PC-3 (cell line): ENCODE measurements at regions not wholly inside any gene's neighbourhood (a gene's known extent, or its start where the extent isn't known, plus 50 kb on each side); places are given as distances from the start of the nearest gene placed in this dataset.

Source experiments
- ATAC-seq: fragments of 200-7000 bp; cut with Tn5 transposase; 2 replicates; pipeline ENCODE4 v1.9.1; 2020; ENCODE audit warnings: mild to moderate bottlenecking, moderate library complexity
- BruUV-seq: library from RNA; stranded (reverse); fragments of 400-500 nt; replicated peaks from 2 replicates; lab custom pipeline; 2021; lab: Mats Ljungman, UMichigan
- CTCF ChIA-PET: fragments of 300-600 bp; sonication (Branson Sonifier 250); formaldehyde crosslinking; loops from one replicate; lab custom pipeline; 2022; ENCODE audit warnings: antibody characterized with exemption; lab: Charles Lee
- POLR2A ChIA-PET: fragments of 300-600 bp; sonication (Branson Sonifier 250); formaldehyde crosslinking; loops from one replicate; lab custom pipeline; 2022; ENCODE audit warnings: antibody characterized with exemption; ENCODE audit not compliant: unreplicated experiment; lab: Charles Lee
- DNase-seq: peaks from one replicate; pipeline ENCODE4 v3.0.0-alpha.2; 2015
- H2AFZ ChIP-seq: fragments of 300-600 bp; sonication (generic); 2 replicates; pipeline ENCODE4 v1.6.0; 2016; ENCODE audit warnings: antibody characterized with exemption, low read length
- H3F3A ChIP-seq: fragments of 300-600 bp; sonication (generic); one replicate; pipeline ENCODE4 v1.6.0; 2017; ENCODE audit warnings: antibody characterized with exemption, low read length, control low read depth, mild to moderate bottlenecking; ENCODE audit not compliant: unreplicated experiment
- H3K27ac ChIP-seq: fragments of 300-600 bp; sonication (generic); 2 replicates; pipeline ENCODE4 v1.5.1; 2016; ENCODE audit warnings: mild to moderate bottlenecking, low read length
- H3K27me3 ChIP-seq: fragments of 300-600 bp; sonication (generic); 2 replicates; pipeline ENCODE4 v1.6.1; 2016; ENCODE audit warnings: low read length, mixed read lengths
- H3K36me3 ChIP-seq: fragments of 300-600 bp; sonication (generic); 2 replicates; pipeline ENCODE4 v1.6.1; 2016; ENCODE audit warnings: low read depth, mixed run types, low read length, mixed read lengths
- H3K4me1 ChIP-seq: fragments of 300-600 bp; sonication (generic); 2 replicates; pipeline ENCODE4 v1.5.1; 2016; ENCODE audit warnings: low read length; ENCODE audit not compliant: insufficient read depth
- H3K4me2 ChIP-seq: fragments of 300-600 bp; sonication (generic); 2 replicates; pipeline ENCODE4 v1.6.0; 2016; ENCODE audit warnings: low read length
- H3K4me3 ChIP-seq: fragments of 300-600 bp; sonication (generic); 2 replicates; pipeline ENCODE4 v1.5.1; 2016; ENCODE audit warnings: mild to moderate bottlenecking, low read length, mixed read lengths
- H3K79me2 ChIP-seq: fragments of 300-600 bp; sonication (generic); 2 replicates; pipeline ENCODE4 v1.6.1; 2017; ENCODE audit warnings: low read length, mixed read lengths
- H3K9ac ChIP-seq: fragments of 300-600 bp; sonication (generic); 2 replicates; pipeline ENCODE4 v1.6.0; 2016; ENCODE audit warnings: mild to moderate bottlenecking, low read length
- H3K9me2 ChIP-seq: fragments of 300-600 bp; sonication (generic); replicated peaks from 2 replicates; pipeline ENCODE4 v1.6.1; 2016; ENCODE audit warnings: mixed run types, low read length, mixed read lengths
- H3K9me3 ChIP-seq: fragments of 300-600 bp; sonication (generic); 2 replicates; pipeline ENCODE4 v1.6.1; 2016; ENCODE audit warnings: low read length, mixed read lengths
- H4K20me1 ChIP-seq: fragments of 300-600 bp; sonication (generic); 2 replicates; pipeline ENCODE4 v1.6.1; 2016; ENCODE audit warnings: low read length, mixed read lengths
- EZH2 ChIP-seq: fragments of 300-600 bp; sonication (generic); IDR thresholded peaks from one replicate; pipeline ENCODE4 v1.6.1; 2017; ENCODE audit warnings: antibody characterized with exemption, mild to moderate bottlenecking, low read length; ENCODE audit not compliant: unreplicated experiment
- EZH2phosphoT487 ChIP-seq: fragments of 300-600 bp; sonication (generic); IDR thresholded peaks from 2 replicates; pipeline ENCODE4 v1.6.1; 2018; ENCODE audit warnings: mild to moderate bottlenecking, antibody characterized with exemption, low read length, borderline replicate concordance
- intact Hi-C: fragments of 100-400 bp; cut with micrococcal nuclease; formaldehyde crosslinking; loops from 2 replicates; pipeline ENCODE4 v1.9.0; 2023
- TF ChIP-seq, protein P1 (sequence below): fragments of 300-600 bp; sonication (generic); conservative IDR thresholded peaks from 2 replicates; pipeline ENCODE4 v1.5.1; 2017; ENCODE audit warnings: antibody characterized with exemption, low read depth, mild to moderate bottlenecking, low read length

DNA sequence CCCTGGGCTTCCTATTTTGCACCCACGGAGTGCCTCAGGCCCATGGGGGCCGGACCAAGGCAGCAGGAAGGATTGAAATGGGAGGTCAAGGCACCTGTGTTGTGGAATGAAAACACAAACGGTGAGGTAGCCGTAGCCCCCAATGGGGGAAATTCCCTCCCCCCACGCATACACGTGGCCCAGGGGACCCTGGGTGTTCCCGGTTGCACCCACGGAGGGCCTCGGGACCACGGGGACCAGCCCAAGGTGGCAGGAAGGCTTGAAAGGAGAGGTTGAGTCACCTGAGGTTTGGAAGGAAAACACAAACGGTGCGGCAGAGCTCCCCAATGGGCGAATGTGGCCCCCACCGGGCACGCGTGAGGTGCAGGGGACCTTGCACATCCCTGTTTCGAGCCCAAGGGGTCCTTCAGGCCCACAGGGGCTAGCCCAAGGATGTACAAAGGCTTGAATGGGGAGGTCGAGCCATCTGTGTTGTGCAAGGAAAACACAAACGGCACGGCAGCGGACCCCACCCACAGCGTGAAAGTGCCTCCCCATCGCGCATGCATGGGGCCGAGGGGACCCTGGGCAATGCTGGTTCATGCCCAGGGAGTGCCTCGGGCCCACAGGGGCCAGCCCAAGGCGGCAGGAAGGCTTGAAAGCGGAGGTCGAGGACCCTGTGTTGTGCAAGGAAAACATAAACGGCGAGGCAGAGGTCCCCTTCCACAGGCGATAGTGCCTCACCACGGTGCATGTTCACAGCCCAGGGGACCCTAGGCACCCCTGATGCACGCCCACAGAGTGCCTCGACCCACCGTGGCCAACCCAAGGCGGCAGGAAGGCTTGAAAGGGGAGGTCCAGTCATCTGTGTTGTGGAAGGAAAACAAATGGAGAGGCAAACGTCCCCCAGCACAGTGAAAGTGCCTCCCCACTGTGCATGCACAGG lies 376.7 kb downstream of the ALG10 start:
- Histone ChIP-seq H3K4me3 (no peak overlapping the region), H3K4me1 (no peaks in the 10 kb centered on the region), H3K9me3 (no peaks in the 10 kb centered on the region), H3K4me2 (no peak overlapping the region), H3K27me3 (peaks cover 63% of the 10 kb centered on the region), H3F3A (no peaks in the 10 kb centered on the region), H3K27ac (no peak overlapping the region), H3K79me2 (no peaks in the 10 kb centered on the region), H3K9me2 (no peaks in the 10 kb centered on the region), H3K36me3 (no peaks in the 10 kb centered on the region), H3K9ac (no peak overlapping the region), H2AFZ (no peak overlapping the region), H4K20me1 (no peaks in the 10 kb centered on the region)
- no TSS peak for BruUV-seq
- CTCF ChIA-PET: no interaction called here
- TF ChIP-seq, protein P1, sequence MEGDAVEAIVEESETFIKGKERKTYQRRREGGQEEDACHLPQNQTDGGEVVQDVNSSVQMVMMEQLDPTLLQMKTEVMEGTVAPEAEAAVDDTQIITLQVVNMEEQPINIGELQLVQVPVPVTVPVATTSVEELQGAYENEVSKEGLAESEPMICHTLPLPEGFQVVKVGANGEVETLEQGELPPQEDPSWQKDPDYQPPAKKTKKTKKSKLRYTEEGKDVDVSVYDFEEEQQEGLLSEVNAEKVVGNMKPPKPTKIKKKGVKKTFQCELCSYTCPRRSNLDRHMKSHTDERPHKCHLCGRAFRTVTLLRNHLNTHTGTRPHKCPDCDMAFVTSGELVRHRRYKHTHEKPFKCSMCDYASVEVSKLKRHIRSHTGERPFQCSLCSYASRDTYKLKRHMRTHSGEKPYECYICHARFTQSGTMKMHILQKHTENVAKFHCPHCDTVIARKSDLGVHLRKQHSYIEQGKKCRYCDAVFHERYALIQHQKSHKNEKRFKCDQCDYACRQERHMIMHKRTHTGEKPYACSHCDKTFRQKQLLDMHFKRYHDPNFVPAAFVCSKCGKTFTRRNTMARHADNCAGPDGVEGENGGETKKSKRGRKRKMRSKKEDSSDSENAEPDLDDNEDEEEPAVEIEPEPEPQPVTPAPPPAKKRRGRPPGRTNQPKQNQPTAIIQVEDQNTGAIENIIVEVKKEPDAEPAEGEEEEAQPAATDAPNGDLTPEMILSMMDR: no peak
- TF ChIP-seq EZH2 (no peak), EZH2phosphoT487 (no peak)
- intact Hi-C loops: no loop called here
- ATAC-seq (no peak), DNase-seq (no peak)
- POLR2A ChIA-PET: no interaction called here

- H3K36me3 ChIP-seq: no peaks in the 10 kb centered on the region
- no peak overlapping the region for H3K27ac ChIP-seq
- no peak overlapping the region for H2AFZ ChIP-seq
- TF ChIP-seq EZH2 (no peak), EZH2phosphoT487 (no peak)
- TF ChIP-seq, protein P1: no peak
- H3F3A ChIP-seq: no peaks in the 10 kb centered on the region
- no peak overlapping the region for H3K9ac ChIP-seq
- no peaks in the 10 kb centered on the region for H3K4me1 ChIP-seq
- no TSS peak for BruUV-seq
- H3K27me3 ChIP-seq: peaks cover 54% of the 10 kb centered on the region
- H4K20me1 ChIP-seq: no peaks in the 10 kb centered on the region
- H3K9me2 ChIP-seq: no peaks in the 10 kb centered on the region
- ATAC-seq (no peak), DNase-seq (no peak)
- H3K9me3 ChIP-seq: no peaks in the 10 kb centered on the region
- CTCF ChIA-PET: no interaction called here
- POLR2A ChIA-PET: no interaction called here
- H3K79me2 ChIP-seq: no peaks in the 10 kb centered on the region
- intact Hi-C loops: no loop called here
- no peak overlapping the region for H3K4me2 ChIP-seq
- no peak overlapping the region for H3K4me3 ChIP-seq
These were observed 377.5 kb downstream of the ALG10 start for GRCh38 chr12:34399631-34400410.
